ENCODE measurements at regions not wholly inside any gene's neighbourhood (a gene's known extent, or its start where the extent isn't known, plus 50 kb on each side); places are given as distances from the start of the nearest gene placed in this dataset.
"Not testable (repeated sequence)": the region's sequence is repeated elsewhere in the genome, so short reads cannot be mapped to it uniquely, and the experiment has no call there.

- no peaks in the 10 kb centered on the region for H3K36me3 ChIP-seq (replicated peaks; ENCODE audit: insufficient read depth, low read length)
- TF ChIP-seq CTCF (IDR thresholded peaks at IDR 0.05; ENCODE audit: low read length) (no peak), EZH2 (optimal IDR thresholded peaks at IDR 0.05; ENCODE audit: low read depth, low read length) (no peak), EZH2phosphoT487 (IDR thresholded peaks at IDR 0.05; ENCODE audit: low read length) (no peak)
- no peaks in the 10 kb centered on the region for H3K9me3 ChIP-seq (replicated peaks; ENCODE audit: insufficient read depth, low read length)
Measured at GRCh38 chr3:20451170-20451569, 265.2 kb upstream of the SGO1 start.

GRCh38 chr3:20450611-20451010 lies 264.6 kb upstream of the SGO1 start:
- H3K9ac ChIP-seq (ENCODE audit: low read length), result no peak overlapping the region
- H3K9me2 ChIP-seq (replicated peaks; ENCODE audit: insufficient read depth, low read length), result no peaks in the 10 kb centered on the region
- no peak for TF ChIP-seq EZH2 (optimal IDR thresholded peaks at IDR 0.05; ENCODE audit: low read depth, low read length)
- TF ChIP-seq CTCF (IDR thresholded peaks at IDR 0.05; ENCODE audit: low read length), result no peak
- no peak for TF ChIP-seq EZH2phosphoT487 (IDR thresholded peaks at IDR 0.05; ENCODE audit: low read length)
- no peaks in the 10 kb centered on the region for H3K79me2 ChIP-seq (ENCODE audit: low read length)
- no peaks in the 10 kb centered on the region for H3K9me3 ChIP-seq (replicated peaks; ENCODE audit: insufficient read depth, low read length)
- no peak overlapping the region for H2AFZ ChIP-seq (ENCODE audit: low read length)
- H3K27me3 ChIP-seq (replicated peaks; ENCODE audit: insufficient read depth, low read length), result no peaks in the 10 kb centered on the region
- no peak overlapping the region for H3K4me2 ChIP-seq (ENCODE audit: low read depth, low read length)
- H3K36me3 ChIP-seq (replicated peaks; ENCODE audit: insufficient read depth, low read length), result no peaks in the 10 kb centered on the region
- H3F3A ChIP-seq (ENCODE audit: insufficient read depth, low read length), result no peaks in the 10 kb centered on the region
- no peak overlapping the region for H3K27ac ChIP-seq (ENCODE audit: low read length)
- no peaks in the 10 kb centered on the region for H4K20me1 ChIP-seq (ENCODE audit: insufficient read depth, low read length)
- no peak overlapping the region for H3K4me3 ChIP-seq (ENCODE audit: low read length)
- no peaks in the 10 kb centered on the region for H3K4me1 ChIP-seq (ENCODE audit: low read length)
- DNase-seq, result no peak

More at GRCh38 chr3:20451170-20451569, 265.2 kb upstream of the SGO1 start:
- H3K4me3 ChIP-seq (ENCODE audit: low read length), result no peak overlapping the region
- no peaks in the 10 kb centered on the region for H3F3A ChIP-seq (ENCODE audit: insufficient read depth, low read length)
- no peak overlapping the region for H3K4me2 ChIP-seq (ENCODE audit: low read depth, low read length)
- H3K9me2 ChIP-seq (replicated peaks; ENCODE audit: insufficient read depth, low read length), result no peaks in the 10 kb centered on the region
- H3K27me3 ChIP-seq (replicated peaks; ENCODE audit: insufficient read depth, low read length), result no peaks in the 10 kb centered on the region
- no peak overlapping the region for H3K9ac ChIP-seq (ENCODE audit: low read length)
- no peak overlapping the region for H3K27ac ChIP-seq (ENCODE audit: low read length)
- no peaks in the 10 kb centered on the region for H3K4me1 ChIP-seq (ENCODE audit: low read length)
- no peaks in the 10 kb centered on the region for H3K79me2 ChIP-seq (ENCODE audit: low read length)
- no peak overlapping the region for H2AFZ ChIP-seq (ENCODE audit: low read length)
- no peaks in the 10 kb centered on the region for H4K20me1 ChIP-seq (ENCODE audit: insufficient read depth, low read length)
- DNase-seq, result no peak

GRCh38 chr3:20442846-20443245 lies 256.8 kb upstream of the SGO1 start:
- Histone ChIP-seq H3F3A (ENCODE audit: insufficient read depth, low read length) (no peaks in the 10 kb centered on the region), H3K36me3 (replicated peaks; ENCODE audit: insufficient read depth, low read length) (no peaks in the 10 kb centered on the region), H3K79me2 (ENCODE audit: low read length) (no peaks in the 10 kb centered on the region), H3K4me1 (ENCODE audit: low read length) (no peaks in the 10 kb centered on the region), H3K4me3 (ENCODE audit: low read length) (no peak overlapping the region), H3K9me3 (replicated peaks; ENCODE audit: insufficient read depth, low read length) (no peaks in the 10 kb centered on the region), H3K27ac (ENCODE audit: low read length) (no peak overlapping the region), H3K9me2 (replicated peaks; ENCODE audit: insufficient read depth, low read length) (no peaks in the 10 kb centered on the region), H2AFZ (ENCODE audit: low read length) (no peak overlapping the region), H3K4me2 (ENCODE audit: low read depth, low read length) (no peak overlapping the region), H3K9ac (ENCODE audit: low read length) (no peak overlapping the region), H3K27me3 (replicated peaks; ENCODE audit: insufficient read depth, low read length) (no peaks in the 10 kb centered on the region), H4K20me1 (ENCODE audit: insufficient read depth, low read length) (no peaks in the 10 kb centered on the region)
- TF ChIP-seq EZH2phosphoT487 (IDR thresholded peaks at IDR 0.05; ENCODE audit: low read length) (no peak), EZH2 (optimal IDR thresholded peaks at IDR 0.05; ENCODE audit: low read depth, low read length) (no peak), CTCF (IDR thresholded peaks at IDR 0.05; ENCODE audit: low read length) (no peak)
- no peak for DNase-seq

DNA sequence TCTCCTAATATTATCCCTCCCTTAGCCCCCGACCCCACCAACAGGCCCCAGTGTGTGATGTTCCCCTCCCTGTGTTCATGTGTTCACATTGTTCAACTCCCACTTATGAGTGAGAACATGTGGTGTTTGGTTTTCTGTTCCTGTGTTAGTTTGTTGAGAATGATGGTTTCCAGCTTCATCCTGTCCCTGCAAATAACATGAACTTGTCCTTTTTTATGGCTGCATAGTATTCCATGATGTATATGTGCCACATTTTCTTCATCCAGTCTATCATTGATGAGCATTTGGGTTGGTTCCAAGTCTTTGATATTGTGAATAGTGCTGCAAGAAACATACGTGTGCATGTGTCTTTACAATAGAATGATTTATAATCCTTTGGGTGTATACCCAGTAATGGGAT lies 241.3 kb upstream of the SGO1 start:
- not testable (repeated sequence) for DNase-seq; H2AFZ ChIP-seq (ENCODE audit: low read length); H3K4me1 ChIP-seq (ENCODE audit: low read length); H4K20me1 ChIP-seq (ENCODE audit: insufficient read depth, low read length); H3F3A ChIP-seq (ENCODE audit: insufficient read depth, low read length); H3K9me3 ChIP-seq (replicated peaks; ENCODE audit: insufficient read depth, low read length); H3K79me2 ChIP-seq (ENCODE audit: low read length); H3K4me2 ChIP-seq (ENCODE audit: low read depth, low read length); H3K27me3 ChIP-seq (replicated peaks; ENCODE audit: insufficient read depth, low read length); H3K9me2 ChIP-seq (replicated peaks; ENCODE audit: insufficient read depth, low read length); H3K27ac ChIP-seq (ENCODE audit: low read length); H3K4me3 ChIP-seq (ENCODE audit: low read length); H3K9ac ChIP-seq (ENCODE audit: low read length); H3K36me3 ChIP-seq (replicated peaks; ENCODE audit: insufficient read depth, low read length)
